Stimulated activated CD4-positive, alpha-beta T cell treated with anti-CD3 and anti-CD28 coated beads, Interleukin-4, amount 100 ng/mL, for 48 hours (primary cell): ENCODE measurements at regions not wholly inside any gene's neighbourhood (a gene's known extent, or its start where the extent isn't known, plus 50 kb on each side); places are given as distances from the start of the nearest gene placed in this dataset.

Source experiments
- DNase-seq, 2 donors: peaks; one replicate each; pipeline ENCODE4 v3.0.0-alpha.2; 2020; ENCODE audit warnings: low read depth in 2 of 2

GRCh38 chr4:104795264-104795939 is 300.7 kb upstream of the CXXC4 start:
- DNase-seq: no peak

- no peak for DNase-seq
These were observed 317.0 kb upstream of the CXXC4 start for GRCh38 chr4:104811727-104812126.

- DNase-seq: no peak
These were observed 321.0 kb upstream of the CXXC4 start for GRCh38 chr4:104815665-104816064.

- DNase-seq: no peak
These were observed 323.9 kb upstream of the CXXC4 start for GRCh38 chr4:104818579-104818978.

- DNase-seq: no peak
These were observed 320.5 kb upstream of the TET2 start for GRCh38 chr4:104826171-104826570.

- DNase-seq: no peak
These were observed 316.9 kb upstream of the TET2 start for GRCh38 chr4:104829761-104830160.

GRCh38 chr4:104848597-104849225 is 298.0 kb upstream of the TET2 start:
- DNase-seq: no peak

GRCh38 chr4:104859601-104860237 is 287.0 kb upstream of the TET2 start:
- DNase-seq: no peak

- DNase-seq: peak; percentile 8 to 43
These were observed 286.2 kb upstream of the TET2 start for GRCh38 chr4:104860238-104861123.

GRCh38 chr4:104866809-104867208 is 279.9 kb upstream of the TET2 start:
- DNase-seq: no peak

- no peak for DNase-seq
These were observed 278.1 kb upstream of the TET2 start for GRCh38 chr4:104868533-104868932.

- no peak for DNase-seq
These were observed 277.7 kb upstream of the TET2 start for GRCh38 chr4:104868958-104869357.

GRCh38 chr4:104869831-104870230 is 276.8 kb upstream of the TET2 start:
- DNase-seq: no peak

- DNase-seq: no peak
These were observed 276.0 kb upstream of the TET2 start for GRCh38 chr4:104870495-104871233.

- DNase-seq: no peak
These were observed 267.7 kb upstream of the TET2 start for GRCh38 chr4:104878936-104879335.

- no peak for DNase-seq
These were observed 267.3 kb upstream of the TET2 start for GRCh38 chr4:104879367-104879766.

GRCh38 chr4:104879854-104880253 is 266.8 kb upstream of the TET2 start:
- no peak for DNase-seq

GRCh38 chr4:104881136-104881886 is 265.4 kb upstream of the TET2 start:
- DNase-seq: no peak

GRCh38 chr4:104890598-104891275 is 255.9 kb upstream of the TET2 start:
- DNase-seq: no peak
